Endothelial cell of umbilical vein (primary cell): ENCODE measurements at regions not wholly inside any gene's neighbourhood (a gene's known extent, or its start where the extent isn't known, plus 50 kb on each side); places are given as distances from the start of the nearest gene placed in this dataset.

ENCODE experiments used
- BruUV-seq: library from RNA; stranded (reverse); fragments of 400-500 nt; replicated peaks from 2 replicates; lab custom pipeline; 2021; lab: Mats Ljungman, UMichigan
- CTCF ChIA-PET: fragments of 300-600, 350-600 bp; sonication (Branson Sonifier 250); formaldehyde crosslinking; loops from one replicate; lab custom pipeline; 2021; ENCODE audit warnings: antibody characterized with exemption, inconsistent platforms; lab: Charles Lee
- POLR2A ChIA-PET: fragments of 300-600, 350-600 bp; sonication (Branson Sonifier 250); formaldehyde crosslinking; loops from one replicate; lab custom pipeline; 2021; ENCODE audit warnings: antibody characterized with exemption, inconsistent platforms; lab: Charles Lee
- DNase-seq: peaks from one replicate; pipeline ENCODE4 v3.0.0-alpha.2; 2011; ENCODE audit warnings: low read depth, low spot score
- FAIRE-seq: peaks from 2 replicates; lab custom pipeline; 2011; peaks lifted over from hg19 to GRCh38; lab: Jason Lieb, UNC
- H2AFZ ChIP-seq: 2 replicates; pipeline ENCODE4 v1.6.0; 2012; ENCODE audit warnings: low read depth, low read length, control low read depth, inconsistent platforms
- H3K27ac ChIP-seq: 2 replicates; pipeline ENCODE4 v1.5.1; 2011; ENCODE audit warnings: low read depth, mild to moderate bottlenecking, control low read depth, low read length, moderate library complexity; ENCODE audit not compliant: insufficient read depth
- H3K27me3 ChIP-seq, 2 experiments: 2 replicates each; pipeline versions ENCODE4 v1.6.0 to v1.6.1; 2011; ENCODE audit warnings: low read length in 2 of 2, mixed read lengths in 1 of 2; ENCODE audit not compliant: control insufficient read depth in 2 of 2, insufficient read depth in 2 of 2
- H3K36me3 ChIP-seq, 2 experiments: 2 replicates in 1 of 2; 3 replicates in 1 of 2; pipeline ENCODE4 v1.5.1; 2011; ENCODE audit warnings: low read length in 2 of 2, mild to moderate bottlenecking in 1 of 2, moderate library complexity in 1 of 2; ENCODE audit not compliant: control insufficient read depth in 2 of 2, insufficient read depth in 2 of 2; ENCODE audit errors: extremely low read depth in 1 of 2
- H3K4me1 ChIP-seq: 3 replicates; pipeline ENCODE4 v1.5.1; 2011; ENCODE audit warnings: mild to moderate bottlenecking, low read length; ENCODE audit not compliant: control insufficient read depth, insufficient read depth; ENCODE audit errors: extremely low read depth
- H3K4me2 ChIP-seq: 2 replicates; pipeline ENCODE4 v1.6.1; 2011; ENCODE audit warnings: low read length, control low read depth, mixed read lengths; ENCODE audit not compliant: insufficient read depth
- H3K4me3 ChIP-seq, 3 experiments: fragments of 200-600 bp in 1 of 3; sonication (generic), shearing (Covaris generic) in 1 of 3; replicated peaks in 1 of 3; 2 replicates each; pipeline ENCODE4 v1.5.1; 2011 to 2016; ENCODE audit warnings: control low read depth in 3 of 3, low read length in 3 of 3, mild to moderate bottlenecking in 2 of 3, inconsistent platforms in 1 of 3, low read depth in 1 of 3, moderate library complexity in 1 of 3; ENCODE audit not compliant: insufficient read depth in 1 of 3
- H3K79me2 ChIP-seq: 2 replicates; pipeline ENCODE4 v1.6.0; 2012; ENCODE audit warnings: low read length, inconsistent platforms; ENCODE audit not compliant: control insufficient read depth, insufficient read depth
- H3K9ac ChIP-seq: replicated peaks from 2 replicates; pipeline ENCODE3; 2011; ENCODE audit warnings: low read length, control low read depth; ENCODE audit not compliant: insufficient read depth; ENCODE audit errors: extremely low read depth
- H3K9me1 ChIP-seq: replicated peaks from 3 replicates; pipeline ENCODE4 v1.6.0; 2011; ENCODE audit warnings: mild to moderate bottlenecking, low read length; ENCODE audit not compliant: control insufficient read depth, insufficient read depth; ENCODE audit errors: extremely low read depth
- H3K9me3 ChIP-seq: replicated peaks from 2 replicates; pipeline ENCODE4 v1.5.1; 2012; ENCODE audit warnings: low read length, inconsistent platforms; ENCODE audit not compliant: control insufficient read depth, insufficient read depth
- H4K20me1 ChIP-seq: replicated peaks from 2 replicates; pipeline ENCODE3; 2011; ENCODE audit warnings: mild to moderate bottlenecking, low read length; ENCODE audit not compliant: control insufficient read depth, insufficient read depth; ENCODE audit errors: extremely low read depth
- CTCF ChIP-seq, 2 donors: IDR thresholded peaks; 1 replicate in 1 of 2; 2 replicates in 1 of 2; pipeline ENCODE4 v1.5.1; 2011; ENCODE audit warnings: low read length in 2 of 2, mild to moderate bottlenecking in 2 of 2, moderate library complexity in 2 of 2, control low read depth in 1 of 2, inconsistent platforms in 1 of 2, low read depth in 1 of 2; ENCODE audit not compliant: insufficient read depth in 1 of 2; ENCODE audit errors: extremely low read depth in 1 of 2
- EZH2 ChIP-seq: IDR thresholded peaks from 2 replicates; pipeline ENCODE4 v1.6.1; 2012; ENCODE audit warnings: borderline replicate concordance, low read depth, mild to moderate bottlenecking, moderate library complexity, low read length, inconsistent platforms; ENCODE audit not compliant: severe bottlenecking
- FOS ChIP-seq: IDR thresholded peaks from 2 replicates; pipeline ENCODE4 v1.6.1; 2011; ENCODE audit warnings: mild to moderate bottlenecking, low read length, moderate library complexity, borderline replicate concordance; ENCODE audit not compliant: insufficient read depth
- GATA2 ChIP-seq: IDR thresholded peaks from 2 replicates; pipeline ENCODE4 v1.7.0; 2011; ENCODE audit warnings: low read depth, mild to moderate bottlenecking, moderate library complexity, mixed read lengths, low read length; ENCODE audit not compliant: insufficient read length, insufficient read depth
- JUN ChIP-seq: IDR thresholded peaks from 2 replicates; pipeline ENCODE4 v1.6.1; 2011; ENCODE audit warnings: borderline replicate concordance, low read depth; ENCODE audit not compliant: insufficient read length, insufficient read depth
- MAX ChIP-seq: IDR thresholded peaks from 2 replicates; pipeline ENCODE4 v1.6.1; 2011; ENCODE audit not compliant: insufficient read depth, insufficient read length
- MYC ChIP-seq: IDR thresholded peaks from one replicate; pipeline ENCODE4 v1.6.1; 2011; ENCODE audit warnings: mild to moderate bottlenecking, low read depth, low read length
- POLR2A ChIP-seq: IDR thresholded peaks from 2 replicates; pipeline ENCODE4 v1.6.1; 2012; ENCODE audit warnings: low read depth, mild to moderate bottlenecking, control low read depth, low read length
- POLR2AphosphoS5 ChIP-seq: IDR thresholded peaks from 2 replicates; pipeline ENCODE4 v1.6.1; 2012; ENCODE audit warnings: low read depth, mild to moderate bottlenecking, control low read depth, low read length, moderate library complexity; ENCODE audit not compliant: insufficient read depth
- dilution Hi-C: fragments of 300-500 bp; cut with MboI; formaldehyde crosslinking; loops from one replicate; pipeline ENCODE4 v1.15.0; 2019; ENCODE audit warnings: low sequenced_read_pairs; ENCODE audit not compliant: extremely low pct_ligation_motif_present
- intact Hi-C: fragments of 100-400 bp; cut with micrococcal nuclease; formaldehyde crosslinking; loops from one replicate; pipeline ENCODE4 v1.10.0; 2022

GRCh38 chr21:15333136-15333710 is 268.4 kb upstream of the NRIP1 start:
- H3K9ac ChIP-seq = no peak overlapping the region
- CTCF ChIA-PET = interaction anchor here (0.6 kb wide), 1 partner anchor 562 kb away, joined by 3 read pairs; no protein-coding TSS in a partner anchor
- H3K27me3 ChIP-seq = peaks cover 0 to 2% of the 10 kb centered on the region in 2 experiments
- dilution Hi-C loops = no loop called here
- no peak for TF ChIP-seq JUN
- TF ChIP-seq FOS = no peak
- BruUV-seq = no TSS peak
- DNase-seq (no peak), FAIRE-seq (no peak)
- H3K4me3 ChIP-seq = no peak overlapping the region
- no peak overlapping the region for H3K27ac ChIP-seq
- H3K9me3 ChIP-seq = no peaks in the 10 kb centered on the region
- H2AFZ ChIP-seq = no peak overlapping the region
- intact Hi-C loops = no loop called here
- no peaks in the 10 kb centered on the region for H3K9me1 ChIP-seq
- H3K4me1 ChIP-seq = no peaks in the 10 kb centered on the region
- no peaks in the 10 kb centered on the region for H3K36me3 ChIP-seq
- no peak overlapping the region for H3K4me2 ChIP-seq
- POLR2A ChIA-PET = no interaction called here
- no peaks in the 10 kb centered on the region for H3K79me2 ChIP-seq
- peaks cover 2% of the 10 kb centered on the region for H4K20me1 ChIP-seq

- TF ChIP-seq JUN (no peak), MYC (no peak), MAX (no peak), FOS (no peak), POLR2AphosphoS5 (no peak), GATA2 (no peak), EZH2 (no peak), CTCF (IDR thresholded peaks at IDR 0.05; ENCODE audit: extremely low read depth in 1 of 2, insufficient read depth in 1 of 2, low read depth in 1 of 2, low read length in 2 of 2) (no peak), POLR2A (no peak)
- peaks cover 0 to 2% of the 10 kb centered on the region in 2 experiments for H3K27me3 ChIP-seq
- H3K4me1 ChIP-seq = no peaks in the 10 kb centered on the region
- dilution Hi-C loops = no loop called here
- intact Hi-C loops = no loop called here
- no peaks in the 10 kb centered on the region for H4K20me1 ChIP-seq
- H3K9me1 ChIP-seq = no peaks in the 10 kb centered on the region
- no peaks in the 10 kb centered on the region for H3K79me2 ChIP-seq
- H3K27ac ChIP-seq = no peak overlapping the region
- no peaks in the 10 kb centered on the region for H3K36me3 ChIP-seq
- no peak for DNase-seq
- no peak overlapping the region for H3K4me2 ChIP-seq
- no peaks in the 10 kb centered on the region for H3K9me3 ChIP-seq
- BruUV-seq = no TSS peak
- H3K9ac ChIP-seq = no peak overlapping the region
- ChIA-PET CTCF (no interaction called here), POLR2A (no interaction called here)
- no peak for FAIRE-seq
- H3K4me3 ChIP-seq = no peak overlapping the region
- H2AFZ ChIP-seq = no peak overlapping the region
These were observed 269.2 kb upstream of the NRIP1 start for GRCh38 chr21:15333951-15334350.
